K562 (cell line): ENCODE measurements at regions not wholly inside any gene's neighbourhood (a gene's known extent, or its start where the extent isn't known, plus 50 kb on each side); places are given as distances from the start of the nearest gene placed in this dataset.

Source experiments
- ATAC-seq: fragments of 200-7000 bp; cut with Tn5 transposase; 3 replicates; pipeline ENCODE4 v1.9.1; 2020; ENCODE audit warnings: moderate library complexity
- BruUV-seq: library from RNA; stranded (reverse); fragments of 400-500 nt; replicated peaks from 2 replicates; lab custom pipeline; 2021; lab: Mats Ljungman, UMichigan
- CTCF ChIA-PET: fragments of 300-600 bp; formaldehyde crosslinking; extraction: SDS; loops from one replicate; lab custom pipeline; 2021; ENCODE audit warnings: low intra/inter-chr PET ratio; lab: Yijun Ruan, JAX
- POLR2A ChIA-PET: fragments of 300-600, 350-650 bp; sonication (Branson Sonifier 250); formaldehyde crosslinking; extraction: SDS; loops from one replicate; lab custom pipeline; 2021; ENCODE audit warnings: antibody characterized with exemption, inconsistent platforms; lab: Yijun Ruan, JAX
- DNase-seq, 4 experiments: peaks; one replicate each; pipeline versions ENCODE4 v3.0.0 to v3.0.0-alpha.2; 2011 to 2018; ENCODE audit warnings: low spot score in 3 of 4, mixed read lengths in 3 of 4; ENCODE audit errors: extremely low read depth in 1 of 4
- FAIRE-seq: peaks from 2 replicates; lab custom pipeline; 2011; peaks lifted over from hg19 to GRCh38; lab: Jason Lieb, UNC
- H2AFZ ChIP-seq: 2 replicates; pipeline ENCODE4 v1.6.0; 2011; ENCODE audit warnings: low read depth, low read length, control low read depth, inconsistent platforms
- H3K27ac ChIP-seq: fragments of 200-600 bp; 3 replicates; pipeline ENCODE4 v1.8.0; 2011; ENCODE audit warnings: low read depth, mild to moderate bottlenecking, control low read depth, inconsistent platforms, low read length, moderate library complexity, mixed read lengths; ENCODE audit errors: extremely low read depth
- H3K27me3 ChIP-seq, 2 experiments: fragments of 300-600 bp in 1 of 2; 2 replicates in 1 of 2; 3 replicates in 1 of 2; pipeline versions ENCODE4 v1.6.0 to v1.8.0; 2011; ENCODE audit warnings: inconsistent platforms in 2 of 2, low read length in 2 of 2, mild to moderate bottlenecking in 1 of 2, mixed read lengths in 1 of 2, moderate library complexity in 1 of 2; ENCODE audit not compliant: control insufficient read depth in 2 of 2, insufficient read depth in 2 of 2
- H3K36me3 ChIP-seq: fragments of 300-600 bp; 3 replicates; pipeline ENCODE4 v1.8.0; 2011; ENCODE audit warnings: mild to moderate bottlenecking, low read length, inconsistent platforms; ENCODE audit not compliant: control insufficient read depth, insufficient read depth
- H3K4me1 ChIP-seq, 2 experiments: fragments of 200-600 bp in 1 of 2; replicated peaks in 1 of 2; 2 replicates in 1 of 2; 3 replicates in 1 of 2; pipeline versions ENCODE4 v1.5.1 to v1.8.0; 2011; ENCODE audit warnings: inconsistent platforms in 2 of 2, low read length in 2 of 2, mild to moderate bottlenecking in 1 of 2, mixed read lengths in 1 of 2, moderate library complexity in 1 of 2; ENCODE audit not compliant: control insufficient read depth in 2 of 2, insufficient read depth in 2 of 2
- H3K4me2 ChIP-seq: 2 replicates; pipeline ENCODE4 v1.6.1; 2011; ENCODE audit warnings: low read length, control low read depth, inconsistent platforms, mixed read lengths; ENCODE audit not compliant: insufficient read depth
- H3K4me3 ChIP-seq: fragments of 200-600 bp; sonication (generic), shearing (Covaris generic); 2 replicates; pipeline ENCODE4 v1.5.1; 2016; ENCODE audit warnings: control low read depth, inconsistent platforms
- H3K79me2 ChIP-seq: fragments of 200-600 bp; 3 replicates; pipeline ENCODE4 v1.8.0; 2011; ENCODE audit warnings: low read length, inconsistent platforms; ENCODE audit not compliant: control insufficient read depth, insufficient read depth
- H3K9ac ChIP-seq, 2 experiments: 2 replicates each; pipeline versions ENCODE4 v1.6.0 to v1.6.1; 2011; ENCODE audit warnings: low read depth in 2 of 2, low read length in 2 of 2, control low read depth in 1 of 2, inconsistent platforms in 1 of 2, mild to moderate bottlenecking in 1 of 2, mixed read lengths in 1 of 2; ENCODE audit not compliant: insufficient read depth in 1 of 2
- H3K9me1 ChIP-seq: one replicate; pipeline ENCODE4 v1.6.0; 2011; ENCODE audit warnings: inconsistent platforms, mild to moderate bottlenecking, low read length, moderate library complexity; ENCODE audit not compliant: control insufficient read depth, insufficient read depth
- H3K9me3 ChIP-seq: replicated peaks from 2 replicates; pipeline ENCODE4 v1.5.1; 2011; ENCODE audit warnings: low read depth, low read length, inconsistent platforms; ENCODE audit not compliant: control insufficient read depth, insufficient read depth
- H4K20me1 ChIP-seq: replicated peaks from 2 replicates; pipeline ENCODE4 v1.6.1; 2011; ENCODE audit warnings: low read length, inconsistent platforms, mixed read lengths; ENCODE audit not compliant: control insufficient read depth, insufficient read depth
- BRD4 ChIP-seq: fragments of 200-600 bp; sonication (generic); IDR thresholded peaks from 2 replicates; pipeline ENCODE4 v1.6.1; 2017; ENCODE audit warnings: inconsistent platforms
- DDX20 ChIP-seq: fragments of 450-650 bp; IDR thresholded peaks from 2 replicates; pipeline ENCODE4 v1.6.1; 2016; ENCODE audit warnings: missing genetic modification characterization, low read depth, mild to moderate bottlenecking, missing compliant biosample characterization, moderate library complexity
- GABPB2 ChIP-seq: fragments of 250-450 bp; sonication (Bioruptor Pico); conservative IDR thresholded peaks from 2 replicates; pipeline ENCODE4 v1.5.1; 2021; ENCODE audit warnings: mild to moderate bottlenecking
- GATAD2B ChIP-seq: fragments of 450-650 bp; IDR thresholded peaks from 2 replicates; pipeline ENCODE4 v1.6.1; 2017; ENCODE audit warnings: mild to moderate bottlenecking, borderline replicate concordance
- HEY1 ChIP-seq: fragments of 250-450 bp; sonication (Bioruptor Pico); IDR thresholded peaks from 2 replicates; pipeline ENCODE4 v1.5.0; 2020; ENCODE audit warnings: mild to moderate bottlenecking, moderate library complexity, borderline replicate concordance
- HIVEP1 ChIP-seq: fragments of 250-450 bp; sonication (Bioruptor Pico); IDR thresholded peaks from 2 replicates; pipeline ENCODE4 v1.4.0; 2020; ENCODE audit warnings: mild to moderate bottlenecking
- MAX ChIP-seq: sonication (generic); formaldehyde crosslinking; IDR thresholded peaks from 2 replicates; pipeline ENCODE4 v1.9.0; 2022; ENCODE audit warnings: mild to moderate bottlenecking, missing genetic modification reagents
- NR4A1 ChIP-seq, 2 experiments: fragments of 250-450 bp in 1 of 2; fragments of 450-650 bp in 1 of 2; sonication (Bioruptor Pico) in 1 of 2; IDR thresholded peaks; 2 replicates each; pipeline versions ENCODE4 v1.4.0 to v1.6.1; 2016 to 2020; ENCODE audit warnings: mild to moderate bottlenecking in 2 of 2, missing compliant biosample characterization in 1 of 2, missing genetic modification characterization in 1 of 2, moderate library complexity in 1 of 2
- PPARD ChIP-seq: fragments of 250-450 bp; sonication (Bioruptor Pico); IDR thresholded peaks from 2 replicates; pipeline ENCODE4 v1.8.0; 2022; ENCODE audit warnings: inconsistent platforms, mild to moderate bottlenecking, moderate library complexity
- RNF219 ChIP-seq: fragments of 250-450 bp; sonication (Bioruptor Pico); IDR thresholded peaks from 2 replicates; pipeline ENCODE4 v1.5.0; 2022; ENCODE audit warnings: mild to moderate bottlenecking
- SETDB1 ChIP-seq: IDR thresholded peaks from one replicate; pipeline ENCODE4 v1.6.1; 2012; ENCODE audit warnings: low read length, control low read depth, inconsistent platforms
- TCF15 ChIP-seq: fragments of 250-450 bp; sonication (Bioruptor Pico); IDR thresholded peaks from 2 replicates; pipeline ENCODE4 v1.8.0; 2022; ENCODE audit warnings: moderate library complexity, mild to moderate bottlenecking, inconsistent platforms
- TCF7 ChIP-seq: sonication (generic); IDR thresholded peaks from 2 replicates; pipeline ENCODE4 v1.6.1; 2016; ENCODE audit warnings: antibody characterized with exemption, borderline replicate concordance
- XRCC3 ChIP-seq: fragments of 450-650 bp; IDR thresholded peaks from 2 replicates; pipeline ENCODE4 v1.6.1; 2017; ENCODE audit warnings: mild to moderate bottlenecking, moderate library complexity
- WGBS: fragments of 100-300 bp; shearing (Covaris generic); methylation state at CpG from one replicate; pipeline ENCODE4 v1.1.6; 2016; ENCODE audit warnings: low coverage, mixed read lengths; ENCODE audit not compliant: insufficient coverage; ENCODE audit errors: missing lambda C conversion rate; 5-methylcytosine and 5-hydroxymethylcytosine counted together
- in situ Hi-C: fragments of 300-500 bp; cut with MboI; formaldehyde crosslinking; loops from 4 replicates; pipeline ENCODE4 v1.15.0; 2018; ENCODE audit warnings: inconsistent platforms, mixed read lengths
- intact Hi-C: fragments of 100-400 bp; cut with micrococcal nuclease; formaldehyde crosslinking; loops from 2 replicates; pipeline ENCODE4 v1.14.2; 2022

GRCh38 chr7:46524350-46524749 lies 603.3 kb upstream of the IGFBP3 start:
- ChIA-PET POLR2A (interaction anchor here (0.8 kb wide), 1 partner anchor 371 kb away, joined by 3 read pairs; no protein-coding TSS in a partner anchor), CTCF (no interaction called here)
- no peaks in the 10 kb centered on the region for H3K9me3 ChIP-seq
- H3K4me2 ChIP-seq, result no peak overlapping the region
- no peaks in the 10 kb centered on the region for H3K27me3 ChIP-seq
- in situ Hi-C loops, result no loop called here
- H3K4me3 ChIP-seq, result no peak overlapping the region
- no peak for DNase-seq
- BruUV-seq, result no TSS peak
- H3K79me2 ChIP-seq, result no peaks in the 10 kb centered on the region
- intact Hi-C loops, result no loop called here
- H4K20me1 ChIP-seq, result no peaks in the 10 kb centered on the region
- H3K36me3 ChIP-seq, result no peaks in the 10 kb centered on the region
- H3K27ac ChIP-seq, result no peak overlapping the region
- no peak for FAIRE-seq
- H2AFZ ChIP-seq, result no peak overlapping the region
- TF ChIP-seq HEY1 (CRISPR knock-in tag) (no peak), BRD4 (no peak), GABPB2 (CRISPR knock-in tag) (no peak), NR4A1 (CRISPR knock-in tag; IDR thresholded peaks at IDR 0.05) (no peak), NR4A1 (tag; IDR thresholded peaks at IDR 0.05) (no peak)
- no peaks in the 10 kb centered on the region for H3K9me1 ChIP-seq
- no peak overlapping the region for H3K9ac ChIP-seq
- no peaks in the 10 kb centered on the region for H3K4me1 ChIP-seq
- ATAC-seq, result no peak

GRCh38 chr7:46522354-46522906 lies 601.4 kb upstream of the IGFBP3 start:
- no peaks in the 10 kb centered on the region for H3K79me2 ChIP-seq
- ATAC-seq (no peak), FAIRE-seq (no peak), DNase-seq (no peak)
- 5% methylated on average over 7 of the region's 8 CpGs for WGBS
- H3K4me3 ChIP-seq, result no peak overlapping the region
- H3K9me1 ChIP-seq, result no peaks in the 10 kb centered on the region
- H3K27ac ChIP-seq, result no peak overlapping the region
- no peaks in the 10 kb centered on the region for H4K20me1 ChIP-seq
- H3K4me1 ChIP-seq, result no peaks in the 10 kb centered on the region
- in situ Hi-C loops (no loop called here), intact Hi-C loops (no loop called here)
- ChIA-PET POLR2A (no interaction called here), CTCF (no interaction called here)
- no peak overlapping the region for H3K4me2 ChIP-seq
- H3K9ac ChIP-seq, result no peak overlapping the region
- no peaks in the 10 kb centered on the region for H3K9me3 ChIP-seq
- H3K27me3 ChIP-seq, result no peaks in the 10 kb centered on the region
- no peak overlapping the region for H2AFZ ChIP-seq
- BruUV-seq, result no TSS peak
- H3K36me3 ChIP-seq, result no peaks in the 10 kb centered on the region
- TF ChIP-seq PPARD (CRISPR knock-in tag), result no peak
- no peak for TF ChIP-seq TCF15 (CRISPR knock-in tag)
- TF ChIP-seq RNF219 (CRISPR knock-in tag), result no peak
- TF ChIP-seq SETDB1, result no peak
- no peak for TF ChIP-seq GATAD2B
- TF ChIP-seq HIVEP1 (CRISPR knock-in tag), result no peak
- no peak for TF ChIP-seq DDX20
- no peak for TF ChIP-seq TCF7
- no peak for TF ChIP-seq XRCC3
- no peak for TF ChIP-seq MAX
